Progenitor cell of endocrine pancreas (in vitro differentiated cells): ENCODE measurements at regions not wholly inside any gene's neighbourhood (a gene's known extent, or its start where the extent isn't known, plus 50 kb on each side); places are given as distances from the start of the nearest gene placed in this dataset.

ENCODE experiments used
- DNase-seq: peaks from one replicate; pipeline ENCODE4 v3.0.0; 2021; ENCODE audit warnings: low spot score; ENCODE audit not compliant: unreplicated experiment
- H3K27ac Mint-ChIP-seq: 2 replicates; pipeline ENCODE4 v1.8.0; 2021; ENCODE audit warnings: mild to moderate bottlenecking, moderate library complexity, mixed read lengths
- H3K27me3 Mint-ChIP-seq: 2 replicates; pipeline ENCODE4 v1.8.0; 2021; ENCODE audit warnings: mixed read lengths
- H3K36me3 Mint-ChIP-seq: 2 replicates; pipeline ENCODE4 v1.8.0; 2022; ENCODE audit warnings: mixed read lengths; ENCODE audit not compliant: insufficient read depth
- H3K4me1 Mint-ChIP-seq: 2 replicates; pipeline ENCODE4 v1.8.0; 2021; ENCODE audit warnings: low read depth, mixed read lengths
- H3K4me3 Mint-ChIP-seq: 2 replicates; pipeline ENCODE4 v1.8.0; 2021; ENCODE audit warnings: low read depth, mild to moderate bottlenecking, moderate library complexity, mixed read lengths
- H3K9me3 Mint-ChIP-seq: 2 replicates; pipeline ENCODE4 v1.8.0; 2021; ENCODE audit warnings: low read depth, mixed read lengths
- CTCF ChIP-seq: fragments of 200-600 bp; sonication (generic); IDR thresholded peaks from one replicate; pipeline ENCODE4 v1.5.0; 2021; ENCODE audit warnings: antibody characterized with exemption, mild to moderate bottlenecking; ENCODE audit not compliant: unreplicated experiment

- no peak for DNase-seq
- H3K27me3 Mint-ChIP-seq = no peaks in the 10 kb centered on the region
- H3K36me3 Mint-ChIP-seq = no peaks in the 10 kb centered on the region
- no peak for TF ChIP-seq CTCF
- no peak overlapping the region for H3K27ac Mint-ChIP-seq
- no peaks in the 10 kb centered on the region for H3K4me1 Mint-ChIP-seq
- H3K9me3 Mint-ChIP-seq = peaks cover 17% of the 10 kb centered on the region
- no peak overlapping the region for H3K4me3 Mint-ChIP-seq
These were observed 105.1 kb upstream of the KLHL13 start for GRCh38 chrX:118221733-118222132.

- H3K27me3 Mint-ChIP-seq = no peaks in the 10 kb centered on the region
- peaks cover 14% of the 10 kb centered on the region for H3K9me3 Mint-ChIP-seq
- H3K4me3 Mint-ChIP-seq = no peak overlapping the region
- no peak for TF ChIP-seq CTCF
- no peak overlapping the region for H3K27ac Mint-ChIP-seq
- no peaks in the 10 kb centered on the region for H3K4me1 Mint-ChIP-seq
- DNase-seq = no peak
- H3K36me3 Mint-ChIP-seq = no peaks in the 10 kb centered on the region
These were observed 105.8 kb upstream of the KLHL13 start for GRCh38 chrX:118222421-118222820.

GRCh38 chrX:118225711-118226428, 109.3 kb upstream of the KLHL13 start:
- no peaks in the 10 kb centered on the region for H3K27me3 Mint-ChIP-seq
- peak; percentile 55 for TF ChIP-seq CTCF
- H3K36me3 Mint-ChIP-seq = no peaks in the 10 kb centered on the region
- H3K9me3 Mint-ChIP-seq = peaks cover 3% of the 10 kb centered on the region
- H3K4me1 Mint-ChIP-seq = no peaks in the 10 kb centered on the region
- DNase-seq = no peak
- no peak overlapping the region for H3K4me3 Mint-ChIP-seq
- no peak overlapping the region for H3K27ac Mint-ChIP-seq

GRCh38 chrX:118228041-118228440, 111.4 kb upstream of the KLHL13 start:
- DNase-seq = no peak
- Mint-ChIP-seq H3K27ac (no peak overlapping the region), H3K27me3 (no peaks in the 10 kb centered on the region), H3K4me1 (no peaks in the 10 kb centered on the region), H3K36me3 (no peaks in the 10 kb centered on the region), H3K4me3 (no peak overlapping the region), H3K9me3 (no peaks in the 10 kb centered on the region)
- no peak for TF ChIP-seq CTCF

GRCh38 chrX:118228456-118228855, 111.8 kb upstream of the KLHL13 start:
- Mint-ChIP-seq H3K27ac (no peak overlapping the region), H3K4me3 (no peak overlapping the region), H3K9me3 (no peaks in the 10 kb centered on the region), H3K27me3 (no peaks in the 10 kb centered on the region), H3K36me3 (no peaks in the 10 kb centered on the region), H3K4me1 (no peaks in the 10 kb centered on the region)
- no peak for TF ChIP-seq CTCF
- no peak for DNase-seq
